ENCODE measurements at regions not wholly inside any gene's neighbourhood (a gene's known extent, or its start where the extent isn't known, plus 50 kb on each side); places are given as distances from the start of the nearest gene placed in this dataset.

DNA sequence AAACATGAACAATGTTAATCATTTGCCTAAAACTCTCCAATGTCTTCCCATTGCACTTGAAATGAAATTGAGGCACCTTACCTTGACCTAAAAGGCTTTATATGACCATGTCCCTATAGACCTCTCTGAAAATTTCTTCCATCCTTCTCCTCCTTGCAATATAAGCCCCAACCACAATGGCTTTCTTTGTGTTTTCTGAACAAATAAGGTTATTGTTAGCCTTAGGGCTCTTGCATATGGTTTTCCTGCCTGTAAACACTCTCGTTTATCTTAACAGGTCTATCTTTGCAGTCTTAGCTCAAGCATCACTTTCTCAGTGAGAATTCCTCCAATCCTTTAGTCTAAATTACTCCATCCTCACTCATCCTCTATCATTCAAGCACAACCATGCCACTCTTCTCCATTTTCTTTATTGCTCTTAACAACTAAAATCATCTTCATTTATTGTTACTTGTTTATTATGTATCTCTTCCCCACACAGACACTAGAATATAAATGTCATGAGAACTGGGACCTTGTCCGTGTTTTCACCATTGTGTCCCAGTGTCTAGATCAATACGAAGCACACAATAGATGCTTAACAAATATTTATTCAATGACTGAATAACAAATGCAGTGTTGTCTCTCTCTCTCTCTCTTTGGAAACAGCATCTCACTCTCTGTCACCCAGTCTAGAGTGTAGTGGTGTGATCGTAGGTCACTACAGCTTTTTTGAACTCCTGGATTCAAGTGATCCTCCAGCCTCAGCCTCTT, 129.3 kb downstream of the RDH14 start (continued):
- TF ChIP-seq, protein P1, sequence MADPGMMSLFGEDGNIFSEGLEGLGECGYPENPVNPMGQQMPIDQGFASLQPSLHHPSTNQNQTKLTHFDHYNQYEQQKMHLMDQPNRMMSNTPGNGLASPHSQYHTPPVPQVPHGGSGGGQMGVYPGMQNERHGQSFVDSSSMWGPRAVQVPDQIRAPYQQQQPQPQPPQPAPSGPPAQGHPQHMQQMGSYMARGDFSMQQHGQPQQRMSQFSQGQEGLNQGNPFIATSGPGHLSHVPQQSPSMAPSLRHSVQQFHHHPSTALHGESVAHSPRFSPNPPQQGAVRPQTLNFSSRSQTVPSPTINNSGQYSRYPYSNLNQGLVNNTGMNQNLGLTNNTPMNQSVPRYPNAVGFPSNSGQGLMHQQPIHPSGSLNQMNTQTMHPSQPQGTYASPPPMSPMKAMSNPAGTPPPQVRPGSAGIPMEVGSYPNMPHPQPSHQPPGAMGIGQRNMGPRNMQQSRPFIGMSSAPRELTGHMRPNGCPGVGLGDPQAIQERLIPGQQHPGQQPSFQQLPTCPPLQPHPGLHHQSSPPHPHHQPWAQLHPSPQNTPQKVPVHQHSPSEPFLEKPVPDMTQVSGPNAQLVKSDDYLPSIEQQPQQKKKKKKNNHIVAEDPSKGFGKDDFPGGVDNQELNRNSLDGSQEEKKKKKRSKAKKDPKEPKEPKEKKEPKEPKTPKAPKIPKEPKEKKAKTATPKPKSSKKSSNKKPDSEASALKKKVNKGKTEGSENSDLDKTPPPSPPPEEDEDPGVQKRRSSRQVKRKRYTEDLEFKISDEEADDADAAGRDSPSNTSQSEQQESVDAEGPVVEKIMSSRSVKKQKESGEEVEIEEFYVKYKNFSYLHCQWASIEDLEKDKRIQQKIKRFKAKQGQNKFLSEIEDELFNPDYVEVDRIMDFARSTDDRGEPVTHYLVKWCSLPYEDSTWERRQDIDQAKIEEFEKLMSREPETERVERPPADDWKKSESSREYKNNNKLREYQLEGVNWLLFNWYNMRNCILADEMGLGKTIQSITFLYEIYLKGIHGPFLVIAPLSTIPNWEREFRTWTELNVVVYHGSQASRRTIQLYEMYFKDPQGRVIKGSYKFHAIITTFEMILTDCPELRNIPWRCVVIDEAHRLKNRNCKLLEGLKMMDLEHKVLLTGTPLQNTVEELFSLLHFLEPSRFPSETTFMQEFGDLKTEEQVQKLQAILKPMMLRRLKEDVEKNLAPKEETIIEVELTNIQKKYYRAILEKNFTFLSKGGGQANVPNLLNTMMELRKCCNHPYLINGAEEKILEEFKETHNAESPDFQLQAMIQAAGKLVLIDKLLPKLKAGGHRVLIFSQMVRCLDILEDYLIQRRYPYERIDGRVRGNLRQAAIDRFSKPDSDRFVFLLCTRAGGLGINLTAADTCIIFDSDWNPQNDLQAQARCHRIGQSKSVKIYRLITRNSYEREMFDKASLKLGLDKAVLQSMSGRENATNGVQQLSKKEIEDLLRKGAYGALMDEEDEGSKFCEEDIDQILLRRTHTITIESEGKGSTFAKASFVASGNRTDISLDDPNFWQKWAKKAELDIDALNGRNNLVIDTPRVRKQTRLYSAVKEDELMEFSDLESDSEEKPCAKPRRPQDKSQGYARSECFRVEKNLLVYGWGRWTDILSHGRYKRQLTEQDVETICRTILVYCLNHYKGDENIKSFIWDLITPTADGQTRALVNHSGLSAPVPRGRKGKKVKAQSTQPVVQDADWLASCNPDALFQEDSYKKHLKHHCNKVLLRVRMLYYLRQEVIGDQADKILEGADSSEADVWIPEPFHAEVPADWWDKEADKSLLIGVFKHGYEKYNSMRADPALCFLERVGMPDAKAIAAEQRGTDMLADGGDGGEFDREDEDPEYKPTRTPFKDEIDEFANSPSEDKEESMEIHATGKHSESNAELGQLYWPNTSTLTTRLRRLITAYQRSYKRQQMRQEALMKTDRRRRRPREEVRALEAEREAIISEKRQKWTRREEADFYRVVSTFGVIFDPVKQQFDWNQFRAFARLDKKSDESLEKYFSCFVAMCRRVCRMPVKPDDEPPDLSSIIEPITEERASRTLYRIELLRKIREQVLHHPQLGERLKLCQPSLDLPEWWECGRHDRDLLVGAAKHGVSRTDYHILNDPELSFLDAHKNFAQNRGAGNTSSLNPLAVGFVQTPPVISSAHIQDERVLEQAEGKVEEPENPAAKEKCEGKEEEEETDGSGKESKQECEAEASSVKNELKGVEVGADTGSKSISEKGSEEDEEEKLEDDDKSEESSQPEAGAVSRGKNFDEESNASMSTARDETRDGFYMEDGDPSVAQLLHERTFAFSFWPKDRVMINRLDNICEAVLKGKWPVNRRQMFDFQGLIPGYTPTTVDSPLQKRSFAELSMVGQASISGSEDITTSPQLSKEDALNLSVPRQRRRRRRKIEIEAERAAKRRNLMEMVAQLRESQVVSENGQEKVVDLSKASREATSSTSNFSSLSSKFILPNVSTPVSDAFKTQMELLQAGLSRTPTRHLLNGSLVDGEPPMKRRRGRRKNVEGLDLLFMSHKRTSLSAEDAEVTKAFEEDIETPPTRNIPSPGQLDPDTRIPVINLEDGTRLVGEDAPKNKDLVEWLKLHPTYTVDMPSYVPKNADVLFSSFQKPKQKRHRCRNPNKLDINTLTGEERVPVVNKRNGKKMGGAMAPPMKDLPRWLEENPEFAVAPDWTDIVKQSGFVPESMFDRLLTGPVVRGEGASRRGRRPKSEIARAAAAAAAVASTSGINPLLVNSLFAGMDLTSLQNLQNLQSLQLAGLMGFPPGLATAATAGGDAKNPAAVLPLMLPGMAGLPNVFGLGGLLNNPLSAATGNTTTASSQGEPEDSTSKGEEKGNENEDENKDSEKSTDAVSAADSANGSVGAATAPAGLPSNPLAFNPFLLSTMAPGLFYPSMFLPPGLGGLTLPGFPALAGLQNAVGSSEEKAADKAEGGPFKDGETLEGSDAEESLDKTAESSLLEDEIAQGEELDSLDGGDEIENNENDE (IDR thresholded peaks at IDR 0.05; ENCODE audit: insufficient replicate concordance, low read length), result no peak
- TF ChIP-seq TAF1 (IDR thresholded peaks at IDR 0.05; ENCODE audit: low read depth, low read length), result no peak
- TF ChIP-seq EGR1 (IDR thresholded peaks at IDR 0.05; ENCODE audit: borderline replicate concordance, low read depth, low read length), result no peak
- no peak for TF ChIP-seq YY1 (IDR thresholded peaks at IDR 0.05; ENCODE audit: low read depth, low read length)
- no peak for TF ChIP-seq CREB1 (IDR thresholded peaks at IDR 0.05)
- TF ChIP-seq KDM4A (IDR thresholded peaks at IDR 0.05; ENCODE audit: low read depth, low read length, severe bottlenecking), result no peak
- no peak for TF ChIP-seq CBX8 (IDR thresholded peaks at IDR 0.05; ENCODE audit: borderline replicate concordance, low read depth, low read length)
- no peak for TF ChIP-seq SIX5 (IDR thresholded peaks at IDR 0.05; ENCODE audit: low read depth, low read length)
- TF ChIP-seq, protein P2, sequence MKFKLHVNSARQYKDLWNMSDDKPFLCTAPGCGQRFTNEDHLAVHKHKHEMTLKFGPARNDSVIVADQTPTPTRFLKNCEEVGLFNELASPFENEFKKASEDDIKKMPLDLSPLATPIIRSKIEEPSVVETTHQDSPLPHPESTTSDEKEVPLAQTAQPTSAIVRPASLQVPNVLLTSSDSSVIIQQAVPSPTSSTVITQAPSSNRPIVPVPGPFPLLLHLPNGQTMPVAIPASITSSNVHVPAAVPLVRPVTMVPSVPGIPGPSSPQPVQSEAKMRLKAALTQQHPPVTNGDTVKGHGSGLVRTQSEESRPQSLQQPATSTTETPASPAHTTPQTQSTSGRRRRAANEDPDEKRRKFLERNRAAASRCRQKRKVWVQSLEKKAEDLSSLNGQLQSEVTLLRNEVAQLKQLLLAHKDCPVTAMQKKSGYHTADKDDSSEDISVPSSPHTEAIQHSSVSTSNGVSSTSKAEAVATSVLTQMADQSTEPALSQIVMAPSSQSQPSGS (IDR thresholded peaks at IDR 0.05; ENCODE audit: low read length), result no peak
